ENCODE measurements at regions not wholly inside any gene's neighbourhood (a gene's known extent, or its start where the extent isn't known, plus 50 kb on each side); places are given as distances from the start of the nearest gene placed in this dataset.

DNA sequence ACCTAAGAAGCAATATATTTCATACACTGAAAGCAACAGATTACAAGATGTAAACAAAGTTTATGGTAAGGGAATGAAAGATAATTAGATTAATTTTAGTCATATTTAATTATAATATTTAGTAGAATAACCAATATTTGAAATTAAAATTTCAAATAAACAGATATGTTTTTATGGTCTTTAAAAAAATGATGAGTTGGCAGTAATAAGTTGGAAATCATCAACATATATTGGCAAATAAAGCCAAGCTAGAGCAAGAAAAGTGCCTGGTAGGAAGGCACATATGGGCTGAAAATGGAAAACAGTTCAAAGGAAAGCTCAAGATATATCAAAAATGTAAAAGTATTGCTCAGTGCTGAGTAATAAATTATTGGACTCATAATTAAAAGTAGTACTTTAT, 1274.0 kb downstream of the AMY1C start:
- in situ Hi-C loops (cut with MboI; ENCODE audit: low pct_unique_long_range_greater_than_20kb, low sequenced_read_pairs, unreplicated experiment) = no loop called here
- TF ChIP-seq, protein P1, sequence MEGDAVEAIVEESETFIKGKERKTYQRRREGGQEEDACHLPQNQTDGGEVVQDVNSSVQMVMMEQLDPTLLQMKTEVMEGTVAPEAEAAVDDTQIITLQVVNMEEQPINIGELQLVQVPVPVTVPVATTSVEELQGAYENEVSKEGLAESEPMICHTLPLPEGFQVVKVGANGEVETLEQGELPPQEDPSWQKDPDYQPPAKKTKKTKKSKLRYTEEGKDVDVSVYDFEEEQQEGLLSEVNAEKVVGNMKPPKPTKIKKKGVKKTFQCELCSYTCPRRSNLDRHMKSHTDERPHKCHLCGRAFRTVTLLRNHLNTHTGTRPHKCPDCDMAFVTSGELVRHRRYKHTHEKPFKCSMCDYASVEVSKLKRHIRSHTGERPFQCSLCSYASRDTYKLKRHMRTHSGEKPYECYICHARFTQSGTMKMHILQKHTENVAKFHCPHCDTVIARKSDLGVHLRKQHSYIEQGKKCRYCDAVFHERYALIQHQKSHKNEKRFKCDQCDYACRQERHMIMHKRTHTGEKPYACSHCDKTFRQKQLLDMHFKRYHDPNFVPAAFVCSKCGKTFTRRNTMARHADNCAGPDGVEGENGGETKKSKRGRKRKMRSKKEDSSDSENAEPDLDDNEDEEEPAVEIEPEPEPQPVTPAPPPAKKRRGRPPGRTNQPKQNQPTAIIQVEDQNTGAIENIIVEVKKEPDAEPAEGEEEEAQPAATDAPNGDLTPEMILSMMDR (IDR thresholded peaks at IDR 0.05; ENCODE audit: extremely low read depth, insufficient read depth, missing control alignments) = no peak
- DNase-seq (ENCODE audit: low spot score) = no peak

DNA sequence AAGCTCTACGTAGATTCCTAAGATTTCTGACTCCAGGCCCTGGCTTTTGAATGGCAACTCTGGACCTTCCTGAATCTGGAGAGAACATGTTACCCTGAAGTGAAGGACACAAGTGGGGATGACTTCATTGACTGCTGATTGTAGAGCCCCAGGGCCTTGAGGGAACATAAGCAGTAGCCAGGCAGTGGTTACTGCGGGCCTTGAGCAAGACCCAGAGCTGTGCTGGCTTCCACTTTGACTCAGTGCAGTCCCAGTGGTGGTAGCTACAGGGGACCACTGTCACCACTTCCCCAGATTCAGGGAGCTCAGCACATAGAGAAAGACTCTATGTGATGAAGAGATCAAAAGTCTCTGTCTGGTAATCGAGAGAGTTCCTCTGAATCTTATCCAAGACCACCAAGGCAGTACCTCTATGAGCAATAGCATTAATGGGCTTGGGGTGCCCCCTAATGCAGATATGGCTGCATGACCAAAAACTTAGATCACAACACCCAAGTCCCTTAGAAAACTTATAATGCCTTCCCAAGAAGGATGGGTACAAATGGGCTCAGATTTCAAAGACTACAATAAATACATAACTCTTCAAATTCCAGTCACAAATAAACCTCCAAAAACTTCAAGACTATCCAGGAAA, 1278.3 kb downstream of the AMY1C start:
- in situ Hi-C loops (cut with MboI; ENCODE audit: low pct_unique_long_range_greater_than_20kb, low sequenced_read_pairs, unreplicated experiment) = no loop called here
- DNase-seq (ENCODE audit: low spot score) = no peak
- TF ChIP-seq, protein P1 (IDR thresholded peaks at IDR 0.05; ENCODE audit: extremely low read depth, insufficient read depth, missing control alignments) = peak; percentile 53

DNA sequence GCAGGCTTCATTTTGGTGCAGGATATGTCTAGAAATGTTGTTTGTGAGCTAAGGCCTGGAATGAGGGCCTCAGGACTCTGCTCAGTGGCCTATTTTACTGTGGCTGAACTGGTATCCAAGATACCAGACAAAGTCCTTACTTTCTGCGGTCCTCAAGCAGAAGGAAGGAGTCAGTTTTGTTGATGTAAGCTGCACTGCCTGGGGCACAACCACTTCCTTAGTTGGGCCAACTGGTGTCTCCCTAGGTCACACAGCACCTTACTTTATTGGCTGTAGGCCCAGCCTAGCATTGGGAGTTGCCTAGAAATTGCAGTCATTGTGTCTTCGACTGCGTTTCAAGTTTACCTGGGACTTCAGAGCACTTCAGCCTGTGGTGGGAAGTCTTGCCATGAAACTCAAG, 1322.7 kb downstream of the AMY1C start:
- in situ Hi-C loops (cut with MboI; ENCODE audit: low pct_unique_long_range_greater_than_20kb, low sequenced_read_pairs, unreplicated experiment) = no loop called here
- TF ChIP-seq, protein P1 (IDR thresholded peaks at IDR 0.05; ENCODE audit: extremely low read depth, insufficient read depth, missing control alignments) = no peak

DNA sequence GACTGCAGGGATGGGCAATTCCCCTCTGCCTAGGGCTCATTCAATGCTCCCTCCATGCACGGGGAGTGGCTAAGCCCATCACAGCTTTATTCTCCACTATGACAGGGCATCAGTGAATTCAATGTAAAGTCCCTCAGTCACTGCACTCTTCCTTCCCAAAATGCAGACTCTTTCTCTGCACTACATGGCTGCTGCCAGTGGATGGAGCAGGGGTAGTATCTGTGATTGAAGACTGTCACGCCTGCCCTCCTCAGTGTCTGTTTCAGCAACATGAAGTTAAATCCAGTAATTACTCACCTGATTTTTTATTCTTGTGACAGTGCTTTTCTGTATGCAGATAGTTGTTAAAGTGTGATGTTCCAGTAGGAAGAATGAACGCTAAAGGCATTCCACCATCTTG, 1323.2 kb downstream of the AMY1C start:
- no peak for DNase-seq (ENCODE audit: low spot score)
- TF ChIP-seq, protein P1 (IDR thresholded peaks at IDR 0.05; ENCODE audit: extremely low read depth, insufficient read depth, missing control alignments) = no peak
- in situ Hi-C loops (cut with MboI; ENCODE audit: low pct_unique_long_range_greater_than_20kb, low sequenced_read_pairs, unreplicated experiment) = no loop called here

More for the DNA sequence above, 1322.7 kb downstream of the AMY1C start:
- DNase-seq (ENCODE audit: low spot score) = no peak

DNA sequence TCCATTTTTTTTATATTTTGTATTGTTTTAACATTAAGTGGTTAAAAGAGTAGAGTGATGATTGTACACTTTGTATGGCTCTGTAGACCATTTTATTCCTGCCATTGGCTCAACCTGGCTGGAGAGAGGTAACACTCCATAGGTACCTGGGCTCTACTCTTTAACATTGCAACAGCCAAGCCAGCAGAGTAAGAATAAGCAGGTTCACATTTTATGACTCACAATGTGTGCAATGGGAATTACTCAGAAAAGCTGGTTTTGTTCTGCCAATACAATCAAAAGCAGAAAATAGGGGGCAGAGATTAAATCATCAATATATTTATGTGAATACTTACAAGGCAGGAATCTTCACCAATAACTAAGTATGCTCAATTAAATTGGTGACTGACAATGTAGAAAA, 1324.0 kb downstream of the AMY1C start:
- in situ Hi-C loops (cut with MboI; ENCODE audit: low pct_unique_long_range_greater_than_20kb, low sequenced_read_pairs, unreplicated experiment) = no loop called here
- no peak for DNase-seq (ENCODE audit: low spot score)
- TF ChIP-seq, protein P1 (IDR thresholded peaks at IDR 0.05; ENCODE audit: extremely low read depth, insufficient read depth, missing control alignments) = no peak

GRCh38 chr1:105083611-105084010, 1333.9 kb downstream of the AMY1C start:
- in situ Hi-C loops (cut with MboI; ENCODE audit: low pct_unique_long_range_greater_than_20kb, low sequenced_read_pairs, unreplicated experiment) = no loop called here
- no peak for DNase-seq (ENCODE audit: low spot score)
- TF ChIP-seq, protein P1 (IDR thresholded peaks at IDR 0.05; ENCODE audit: extremely low read depth, insufficient read depth, missing control alignments) = no peak

Measured in GM13977 (cell line).